GM12873 (cell line): ENCODE measurements at regions not wholly inside any gene's neighbourhood (a gene's known extent, or its start where the extent isn't known, plus 50 kb on each side); places are given as distances from the start of the nearest gene placed in this dataset.

Experiments used
- CTCF ChIP-seq: IDR thresholded peaks from 2 replicates; pipeline ENCODE4 v1.5.1; 2012; ENCODE audit warnings: low read depth, mild to moderate bottlenecking, moderate library complexity, low read length, control low read depth; ENCODE audit not compliant: insufficient read depth; ENCODE audit errors: missing control alignments

- TF ChIP-seq CTCF: no peak
Measured at GRCh38 chr14:65834051-65834450, 421.5 kb downstream of the FUT8 start.

- TF ChIP-seq CTCF: no peak
Measured at GRCh38 chr14:65834812-65835211, 422.3 kb downstream of the FUT8 start.

GRCh38 chr14:65835501-65835900 is 423.0 kb downstream of the FUT8 start:
- TF ChIP-seq CTCF: no peak

- no peak for TF ChIP-seq CTCF
Measured at GRCh38 chr14:65838565-65838964, 426.0 kb downstream of the FUT8 start.

- no peak for TF ChIP-seq CTCF
Measured at GRCh38 chr14:65840118-65840751, 427.7 kb downstream of the FUT8 start.

- no peak for TF ChIP-seq CTCF
Measured at GRCh38 chr14:65840786-65841185, 428.3 kb downstream of the FUT8 start.

GRCh38 chr14:65846196-65846868 is 433.8 kb downstream of the FUT8 start:
- no peak for TF ChIP-seq CTCF
